ENCODE measurements at regions not wholly inside any gene's neighbourhood (a gene's known extent, or its start where the extent isn't known, plus 50 kb on each side); places are given as distances from the start of the nearest gene placed in this dataset.

DNA sequence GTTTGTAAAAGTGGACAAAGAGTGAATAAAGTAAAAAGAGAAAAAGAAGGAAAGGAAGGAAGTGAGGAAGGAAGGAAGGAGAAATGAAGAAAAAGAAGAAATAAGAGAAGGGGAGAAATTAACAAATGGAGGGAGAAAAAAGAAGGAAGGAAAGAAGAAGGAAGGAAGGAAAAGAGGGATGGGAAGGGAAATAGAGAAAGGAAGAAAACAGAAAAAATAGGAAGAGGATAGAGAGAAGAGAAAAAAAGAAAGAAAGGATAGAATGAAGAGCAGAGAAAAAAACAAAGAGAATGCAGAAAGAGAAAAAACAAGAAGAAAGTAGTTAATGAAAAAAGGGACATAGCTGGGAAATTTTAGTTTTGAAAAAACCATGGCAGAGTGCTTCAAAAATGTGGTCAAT, 361.8 kb downstream of the EPHA7 start:
- H3K4me3 ChIP-seq (ENCODE audit: low read depth, low read length) = no peak overlapping the region
- TF ChIP-seq, protein P1, sequence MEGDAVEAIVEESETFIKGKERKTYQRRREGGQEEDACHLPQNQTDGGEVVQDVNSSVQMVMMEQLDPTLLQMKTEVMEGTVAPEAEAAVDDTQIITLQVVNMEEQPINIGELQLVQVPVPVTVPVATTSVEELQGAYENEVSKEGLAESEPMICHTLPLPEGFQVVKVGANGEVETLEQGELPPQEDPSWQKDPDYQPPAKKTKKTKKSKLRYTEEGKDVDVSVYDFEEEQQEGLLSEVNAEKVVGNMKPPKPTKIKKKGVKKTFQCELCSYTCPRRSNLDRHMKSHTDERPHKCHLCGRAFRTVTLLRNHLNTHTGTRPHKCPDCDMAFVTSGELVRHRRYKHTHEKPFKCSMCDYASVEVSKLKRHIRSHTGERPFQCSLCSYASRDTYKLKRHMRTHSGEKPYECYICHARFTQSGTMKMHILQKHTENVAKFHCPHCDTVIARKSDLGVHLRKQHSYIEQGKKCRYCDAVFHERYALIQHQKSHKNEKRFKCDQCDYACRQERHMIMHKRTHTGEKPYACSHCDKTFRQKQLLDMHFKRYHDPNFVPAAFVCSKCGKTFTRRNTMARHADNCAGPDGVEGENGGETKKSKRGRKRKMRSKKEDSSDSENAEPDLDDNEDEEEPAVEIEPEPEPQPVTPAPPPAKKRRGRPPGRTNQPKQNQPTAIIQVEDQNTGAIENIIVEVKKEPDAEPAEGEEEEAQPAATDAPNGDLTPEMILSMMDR (conservative IDR thresholded peaks at IDR 0.05; ENCODE audit: low read depth, low read length) = no peak
- no peak for DNase-seq (ENCODE audit: low read depth)

DNA sequence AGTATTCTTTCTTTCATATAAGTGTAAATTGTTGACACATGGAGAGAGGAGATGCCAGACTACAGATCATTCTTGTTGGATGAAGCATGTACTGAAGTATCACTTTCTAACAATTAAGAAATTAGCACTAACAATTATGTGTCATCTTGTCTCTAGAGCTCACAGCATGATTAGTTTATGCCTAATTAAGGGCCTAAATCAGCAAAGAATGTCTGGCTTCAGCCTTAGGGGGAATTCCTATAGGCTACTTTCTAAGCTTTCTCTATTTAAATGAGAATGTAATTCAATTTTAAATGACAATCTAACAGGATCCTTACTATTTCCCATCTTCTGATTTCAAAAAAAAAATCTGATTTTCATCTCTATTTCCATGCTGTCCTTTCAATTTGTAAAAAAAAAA, 371.0 kb downstream of the EPHA7 start:
- no peak for DNase-seq (ENCODE audit: low read depth)
- TF ChIP-seq, protein P1 (conservative IDR thresholded peaks at IDR 0.05; ENCODE audit: low read depth, low read length) = no peak
- H3K4me3 ChIP-seq (ENCODE audit: low read depth, low read length) = no peak overlapping the region

DNA sequence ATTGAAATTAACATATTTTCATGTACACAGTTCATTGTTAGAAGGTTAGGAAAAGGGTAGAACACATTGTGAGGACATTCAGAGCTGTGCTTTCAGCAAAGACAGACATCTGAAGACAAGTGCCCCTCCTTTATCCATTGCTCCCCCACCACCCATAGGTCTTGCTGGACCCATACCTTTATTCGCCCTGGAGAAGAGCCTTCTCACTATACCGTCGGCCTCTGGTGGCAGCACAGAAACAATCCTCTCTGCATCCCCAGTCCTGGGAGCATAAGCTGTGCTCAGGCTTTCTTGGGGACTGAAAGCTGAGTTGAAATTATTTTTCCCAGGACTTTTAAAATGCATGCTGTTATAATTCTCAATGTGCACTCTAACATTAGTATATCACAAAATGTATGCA, 372.3 kb downstream of the EPHA7 start:
- no peak overlapping the region for H3K4me3 ChIP-seq (ENCODE audit: low read depth, low read length)
- TF ChIP-seq, protein P1 (conservative IDR thresholded peaks at IDR 0.05; ENCODE audit: low read depth, low read length) = no peak
- DNase-seq (ENCODE audit: low read depth) = no peak

DNA sequence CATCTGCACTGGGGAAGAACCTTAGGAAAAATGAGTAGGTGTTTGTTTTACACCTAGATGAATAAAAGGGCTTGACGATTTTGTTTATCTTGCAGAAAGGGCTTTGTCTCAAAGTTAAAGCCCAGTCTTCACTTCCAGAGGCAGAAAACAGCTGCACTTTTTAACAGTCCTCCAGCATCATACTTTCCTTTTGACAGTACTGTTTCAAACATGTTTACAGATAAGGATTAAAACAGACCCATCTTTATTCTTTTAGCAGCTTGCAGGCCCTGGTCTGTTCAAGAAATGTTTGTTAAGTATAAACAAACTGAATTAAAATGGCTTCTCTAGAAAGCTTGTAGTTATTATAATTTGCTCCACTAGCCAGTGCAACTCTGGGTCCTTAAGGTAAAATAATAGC, 374.2 kb downstream of the EPHA7 start:
- DNase-seq (ENCODE audit: low read depth) = no peak
- TF ChIP-seq, protein P1 (conservative IDR thresholded peaks at IDR 0.05; ENCODE audit: low read depth, low read length) = no peak
- H3K4me3 ChIP-seq (ENCODE audit: low read depth, low read length) = no peak overlapping the region

DNA sequence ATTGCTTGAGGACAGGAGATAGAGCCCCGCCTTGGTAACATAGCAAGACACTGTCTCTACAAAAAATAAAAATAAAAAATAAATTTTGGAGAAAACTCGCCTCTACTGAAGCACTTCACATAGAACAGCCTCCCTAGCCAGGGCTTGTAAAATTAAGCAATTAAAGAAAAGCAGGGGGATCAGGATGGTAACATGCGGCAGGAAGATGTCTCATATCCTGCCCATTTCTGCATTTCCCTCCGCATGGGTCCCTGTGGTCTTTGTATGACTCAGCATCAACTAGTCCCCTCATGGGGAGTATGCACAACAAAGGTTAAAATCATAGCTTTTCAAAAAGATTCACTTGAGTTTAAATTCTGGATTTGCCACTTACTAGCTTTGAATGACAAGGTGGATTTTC, 379.0 kb downstream of the EPHA7 start:
- TF ChIP-seq, protein P1 (conservative IDR thresholded peaks at IDR 0.05; ENCODE audit: low read depth, low read length) = no peak
- no peak overlapping the region for H3K4me3 ChIP-seq (ENCODE audit: low read depth, low read length)
- peak; percentile 45 for DNase-seq (ENCODE audit: low read depth)

DNA sequence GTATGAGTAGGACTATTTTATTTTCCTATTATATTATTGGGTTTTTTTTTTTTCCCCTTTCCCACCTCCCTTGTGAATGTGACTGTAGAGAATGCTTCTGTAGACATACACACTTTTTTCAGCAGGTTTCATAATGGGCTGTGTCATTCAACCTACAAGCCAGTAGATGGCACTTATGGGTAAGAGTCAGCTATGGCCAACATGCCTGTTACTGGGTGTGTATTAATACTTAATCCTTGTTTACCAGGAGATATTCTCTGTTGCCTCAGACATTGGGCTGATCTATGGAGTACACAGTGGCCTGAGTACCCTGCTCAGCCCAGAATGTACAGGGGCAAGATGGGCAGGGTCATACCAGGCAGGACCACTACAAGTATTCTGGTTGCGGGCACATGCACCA, 382.5 kb downstream of the EPHA7 start:
- DNase-seq (ENCODE audit: low read depth) = peak; percentile 75
- TF ChIP-seq, protein P1 (conservative IDR thresholded peaks at IDR 0.05; ENCODE audit: low read depth, low read length) = peak; percentile 72
- no peak overlapping the region for H3K4me3 ChIP-seq (ENCODE audit: low read depth, low read length)

DNA sequence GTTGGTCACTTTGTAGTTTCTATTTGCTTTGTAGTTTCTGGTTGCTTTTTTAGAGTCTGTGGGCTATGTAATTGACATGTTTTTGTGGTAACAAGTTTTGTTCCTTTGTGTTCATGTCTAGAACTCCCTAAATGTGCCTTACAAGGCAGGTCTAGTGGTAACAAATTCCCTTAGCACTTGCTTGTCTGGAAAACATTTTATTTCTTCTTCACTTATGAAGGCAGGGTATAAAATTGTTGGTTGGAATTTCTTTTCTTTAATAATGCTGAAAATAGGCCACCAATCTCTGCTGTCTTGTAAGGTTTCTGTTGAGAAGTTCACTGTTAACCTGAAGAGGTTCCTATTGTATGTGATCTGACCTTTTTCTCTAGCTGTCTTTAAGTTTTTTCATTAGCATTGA, 383.6 kb downstream of the EPHA7 start:
- TF ChIP-seq, protein P1 (conservative IDR thresholded peaks at IDR 0.05; ENCODE audit: low read depth, low read length) = no peak
- H3K4me3 ChIP-seq (ENCODE audit: low read depth, low read length) = no peak overlapping the region

More for the DNA sequence above, 383.6 kb downstream of the EPHA7 start:
- DNase-seq (ENCODE audit: low read depth) = no peak
